IMR-90 (cell line): ENCODE measurements at regions not wholly inside any gene's neighbourhood (a gene's known extent, or its start where the extent isn't known, plus 50 kb on each side); places are given as distances from the start of the nearest gene placed in this dataset.

Experiments used
- FOS ChIP-seq: fragments of 150-350 bp; IDR thresholded peaks from 2 replicates; pipeline ENCODE4 v1.6.1; 2016; ENCODE audit warnings: low read depth, low read length
- MAFK ChIP-seq: IDR thresholded peaks from 2 replicates; pipeline ENCODE4 v1.6.1; 2012; ENCODE audit warnings: low read depth, low read length, improper control_type of control experiment
- MAZ ChIP-seq: IDR thresholded peaks from 2 replicates; pipeline ENCODE4 v1.6.1; 2012; ENCODE audit warnings: low read depth, mild to moderate bottlenecking, low read length, improper control_type of control experiment, moderate library complexity, borderline replicate concordance
- MXI1 ChIP-seq: IDR thresholded peaks from 2 replicates; pipeline ENCODE4 v1.6.1; 2012; ENCODE audit warnings: low read depth, mild to moderate bottlenecking, low read length, moderate library complexity, borderline replicate concordance
- POLR2A ChIP-seq: IDR thresholded peaks from 2 replicates; pipeline ENCODE4 v1.6.1; 2012; ENCODE audit warnings: mild to moderate bottlenecking, low read depth, low read length
- RCOR1 ChIP-seq: IDR thresholded peaks from 2 replicates; pipeline ENCODE4 v1.6.1; 2012; ENCODE audit warnings: mild to moderate bottlenecking, low read length, improper control_type of control experiment; ENCODE audit not compliant: insufficient replicate concordance
- RFX5 ChIP-seq: IDR thresholded peaks from 2 replicates; pipeline ENCODE4 v1.8.0; 2012; ENCODE audit warnings: low read depth, mild to moderate bottlenecking, low read length, moderate library complexity
- SMC3 ChIP-seq: fragments of 150-350 bp; IDR thresholded peaks from 2 replicates; pipeline ENCODE4 v1.6.1; 2016; ENCODE audit warnings: low read depth, mild to moderate bottlenecking, antibody characterized with exemption, low read length, moderate library complexity
- TF ChIP-seq, protein P1 (sequence below): conservative IDR thresholded peaks from 2 replicates; pipeline ENCODE4 v1.5.1; 2012; ENCODE audit warnings: mild to moderate bottlenecking, low read depth, low read length, improper control_type of control experiment
- TF ChIP-seq, protein P2 (sequence below): fragments of 150-350 bp; IDR thresholded peaks from 2 replicates; pipeline ENCODE4 v1.6.1; 2016; ENCODE audit warnings: low read depth, mild to moderate bottlenecking, low read length, moderate library complexity, borderline replicate concordance

DNA sequence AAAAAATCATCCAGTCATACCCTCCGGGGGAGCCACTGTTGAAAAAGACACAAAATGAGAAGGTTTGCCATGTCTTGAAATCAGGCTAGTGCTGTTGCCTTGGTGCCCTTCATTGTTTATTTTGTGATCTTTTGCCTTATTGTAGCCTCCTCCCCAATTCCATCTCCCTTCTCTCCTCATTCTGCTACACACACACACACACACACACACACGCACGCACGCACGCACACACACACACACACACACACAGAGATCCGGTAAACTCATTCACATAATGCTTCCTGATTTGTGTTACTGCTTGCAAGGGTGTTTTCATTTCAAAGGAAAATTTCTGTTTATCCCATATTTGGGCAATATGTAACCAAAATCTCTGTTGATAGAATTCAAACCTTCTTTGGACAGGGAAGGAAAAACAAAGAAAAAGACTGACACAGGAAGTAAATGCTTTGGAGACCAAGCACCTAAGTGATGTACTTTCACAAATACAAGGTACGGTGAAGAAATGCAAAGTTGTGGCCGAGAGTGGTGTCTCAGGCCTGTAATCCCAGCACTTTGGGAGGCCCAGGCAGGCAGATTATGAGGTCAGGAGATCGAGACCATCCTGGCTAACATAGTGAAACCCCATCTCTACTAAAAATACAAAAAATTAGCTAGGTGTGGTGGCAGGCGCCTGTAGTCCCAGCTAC lies 141.1 kb upstream of the CDK13 start:
- TF ChIP-seq, protein P1, sequence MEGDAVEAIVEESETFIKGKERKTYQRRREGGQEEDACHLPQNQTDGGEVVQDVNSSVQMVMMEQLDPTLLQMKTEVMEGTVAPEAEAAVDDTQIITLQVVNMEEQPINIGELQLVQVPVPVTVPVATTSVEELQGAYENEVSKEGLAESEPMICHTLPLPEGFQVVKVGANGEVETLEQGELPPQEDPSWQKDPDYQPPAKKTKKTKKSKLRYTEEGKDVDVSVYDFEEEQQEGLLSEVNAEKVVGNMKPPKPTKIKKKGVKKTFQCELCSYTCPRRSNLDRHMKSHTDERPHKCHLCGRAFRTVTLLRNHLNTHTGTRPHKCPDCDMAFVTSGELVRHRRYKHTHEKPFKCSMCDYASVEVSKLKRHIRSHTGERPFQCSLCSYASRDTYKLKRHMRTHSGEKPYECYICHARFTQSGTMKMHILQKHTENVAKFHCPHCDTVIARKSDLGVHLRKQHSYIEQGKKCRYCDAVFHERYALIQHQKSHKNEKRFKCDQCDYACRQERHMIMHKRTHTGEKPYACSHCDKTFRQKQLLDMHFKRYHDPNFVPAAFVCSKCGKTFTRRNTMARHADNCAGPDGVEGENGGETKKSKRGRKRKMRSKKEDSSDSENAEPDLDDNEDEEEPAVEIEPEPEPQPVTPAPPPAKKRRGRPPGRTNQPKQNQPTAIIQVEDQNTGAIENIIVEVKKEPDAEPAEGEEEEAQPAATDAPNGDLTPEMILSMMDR: no peak
- TF ChIP-seq MXI1 (no peak), POLR2A (no peak), MAFK (no peak), FOS (no peak), RFX5 (no peak), MAZ (no peak), SMC3 (no peak), RCOR1 (no peak)
- TF ChIP-seq, protein P2, sequence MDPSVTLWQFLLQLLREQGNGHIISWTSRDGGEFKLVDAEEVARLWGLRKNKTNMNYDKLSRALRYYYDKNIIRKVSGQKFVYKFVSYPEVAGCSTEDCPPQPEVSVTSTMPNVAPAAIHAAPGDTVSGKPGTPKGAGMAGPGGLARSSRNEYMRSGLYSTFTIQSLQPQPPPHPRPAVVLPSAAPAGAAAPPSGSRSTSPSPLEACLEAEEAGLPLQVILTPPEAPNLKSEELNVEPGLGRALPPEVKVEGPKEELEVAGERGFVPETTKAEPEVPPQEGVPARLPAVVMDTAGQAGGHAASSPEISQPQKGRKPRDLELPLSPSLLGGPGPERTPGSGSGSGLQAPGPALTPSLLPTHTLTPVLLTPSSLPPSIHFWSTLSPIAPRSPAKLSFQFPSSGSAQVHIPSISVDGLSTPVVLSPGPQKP: no peak
